Memory B cell (primary cell): ENCODE measurements at regions not wholly inside any gene's neighbourhood (a gene's known extent, or its start where the extent isn't known, plus 50 kb on each side); places are given as distances from the start of the nearest gene placed in this dataset.

ENCODE experiments used
- ATAC-seq: fragments of 150-1000 bp; cut with Tn5 transposase; 2 replicates; pipeline ENCODE4 v1.10.0; 2021; ENCODE audit warnings: low read depth, mild to moderate bottlenecking, moderate library complexity
- DNase-seq, 2 donors: peaks; one replicate each; pipeline ENCODE4 v3.0.0; 2022; ENCODE audit warnings: low spot score in 2 of 2
- H3K27ac Mint-ChIP-seq: one replicate; pipeline ENCODE4 v1.8.0; 2022; ENCODE audit warnings: mild to moderate bottlenecking, moderate library complexity, mixed read lengths
- H3K27me3 Mint-ChIP-seq: one replicate; pipeline ENCODE4 v1.8.0; 2022; ENCODE audit warnings: mixed read lengths
- H3K36me3 Mint-ChIP-seq: one replicate; pipeline ENCODE4 v1.8.0; 2022; ENCODE audit warnings: mild to moderate bottlenecking, mixed read lengths
- H3K4me1 Mint-ChIP-seq: one replicate; pipeline ENCODE4 v1.8.0; 2022; ENCODE audit warnings: mixed read lengths
- H3K4me3 Mint-ChIP-seq: one replicate; pipeline ENCODE4 v1.8.0; 2022; ENCODE audit warnings: mild to moderate bottlenecking, moderate library complexity, mixed read lengths
- H3K9me3 Mint-ChIP-seq: one replicate; pipeline ENCODE4 v1.8.0; 2022; ENCODE audit warnings: mixed read lengths

- ATAC-seq (no peak), DNase-seq (no peak)
- no peaks in the 10 kb centered on the region for H3K36me3 Mint-ChIP-seq
- H3K27ac Mint-ChIP-seq, result no peak overlapping the region
- no peaks in the 10 kb centered on the region for H3K9me3 Mint-ChIP-seq
- H3K4me3 Mint-ChIP-seq, result no peak overlapping the region
- H3K4me1 Mint-ChIP-seq, result no peaks in the 10 kb centered on the region
- peaks cover 6% of the 10 kb centered on the region for H3K27me3 Mint-ChIP-seq
Observed at GRCh38 chr13:78030341-78030896, 111.8 kb upstream of the EDNRB start.

- no peak for ATAC-seq
- Mint-ChIP-seq H3K27me3 (peaks cover 6% of the 10 kb centered on the region), H3K27ac (no peak overlapping the region), H3K36me3 (no peaks in the 10 kb centered on the region), H3K4me1 (no peaks in the 10 kb centered on the region), H3K4me3 (no peak overlapping the region), H3K9me3 (no peaks in the 10 kb centered on the region)
- DNase-seq, result no peak
Observed at GRCh38 chr13:78029901-78030300, 111.3 kb upstream of the EDNRB start.

DNA sequence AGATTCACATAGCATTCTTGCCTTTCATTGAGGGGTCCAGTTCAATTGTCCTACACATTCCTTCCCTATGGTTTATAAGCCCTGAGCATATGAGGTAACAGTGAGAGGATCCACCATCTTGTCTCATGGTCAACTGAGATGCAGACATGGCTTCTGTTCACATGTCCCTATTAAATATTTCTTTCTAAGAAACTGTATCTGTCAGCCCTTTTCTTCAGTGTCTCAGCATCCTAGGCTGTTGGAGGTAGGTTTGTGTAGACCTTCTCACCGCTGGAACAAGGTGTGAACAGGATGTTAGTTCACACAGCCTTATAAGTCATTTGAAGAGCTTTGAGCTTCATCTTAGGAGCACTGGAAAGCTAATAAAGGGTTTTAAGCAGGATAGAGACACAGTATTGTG lies 110.3 kb upstream of the EDNRB start:
- no peak for DNase-seq
- Mint-ChIP-seq H3K27me3 (peaks cover 4% of the 10 kb centered on the region), H3K9me3 (peaks cover 4% of the 10 kb centered on the region), H3K4me1 (no peaks in the 10 kb centered on the region), H3K4me3 (no peak overlapping the region), H3K36me3 (no peaks in the 10 kb centered on the region), H3K27ac (no peak overlapping the region)
- ATAC-seq, result no peak

DNA sequence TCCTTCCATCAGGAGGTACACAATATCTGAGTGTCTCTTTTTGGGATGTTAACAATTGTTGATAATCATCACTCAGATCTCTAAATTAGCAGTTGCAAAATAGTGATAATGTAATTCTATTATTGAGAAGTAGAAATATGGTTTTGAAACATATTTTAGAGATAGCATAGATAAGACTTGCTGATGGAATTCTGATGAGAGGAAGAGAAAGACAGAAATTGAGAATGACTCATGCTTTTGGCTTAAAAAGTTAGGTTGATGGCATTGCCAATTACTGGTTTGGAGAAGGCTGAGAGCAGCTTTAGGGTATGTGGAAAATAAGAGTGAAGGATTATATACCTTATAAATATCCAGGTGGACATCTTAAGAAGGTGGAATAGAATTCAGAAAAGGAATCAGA lies 106.4 kb upstream of the EDNRB start:
- Mint-ChIP-seq H3K27me3 (peaks cover 4% of the 10 kb centered on the region), H3K9me3 (peaks cover 5% of the 10 kb centered on the region), H3K4me3 (no peak overlapping the region), H3K36me3 (no peaks in the 10 kb centered on the region), H3K27ac (no peak overlapping the region), H3K4me1 (peaks cover 9% of the 10 kb centered on the region)
- no peak for DNase-seq
- ATAC-seq, result no peak

DNA sequence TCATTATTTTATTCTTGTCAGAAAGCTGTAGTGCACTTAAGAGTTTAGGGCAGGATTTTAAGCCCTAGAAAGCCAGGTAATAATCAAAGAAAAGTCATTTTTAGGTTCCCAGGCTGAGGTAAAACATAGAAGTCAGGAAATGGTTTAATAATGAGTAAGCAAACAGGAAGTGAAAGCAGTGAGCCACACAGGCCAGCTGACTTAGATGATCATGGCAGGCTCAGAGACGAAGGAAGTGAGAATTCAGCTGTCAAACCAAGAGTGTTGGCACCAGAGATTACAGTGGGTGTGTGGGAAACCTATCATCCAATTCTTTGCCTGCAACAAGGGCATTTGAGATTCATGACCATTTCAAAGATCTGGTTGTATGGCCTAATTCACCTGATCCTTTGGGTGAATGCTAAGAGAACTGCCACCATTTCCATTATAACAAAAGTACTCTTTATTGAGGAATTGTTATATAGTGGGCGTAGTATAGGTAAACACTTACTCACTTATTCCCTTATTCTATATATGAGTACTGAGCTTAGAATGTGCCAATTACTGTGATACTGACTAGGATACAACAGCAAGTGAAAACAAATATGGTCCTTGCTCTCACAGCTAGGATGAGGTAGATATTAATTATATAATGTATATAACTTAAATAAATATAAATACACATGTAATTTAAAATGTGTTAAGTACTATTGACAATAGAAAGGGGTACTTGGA lies 103.7 kb upstream of the EDNRB start:
- H3K36me3 Mint-ChIP-seq, result no peaks in the 10 kb centered on the region
- ATAC-seq (peak; percentile 100), DNase-seq (peak; percentile 29 to 58)
- H3K4me1 Mint-ChIP-seq, result peaks cover 9% of the 10 kb centered on the region
- peaks cover 5% of the 10 kb centered on the region for H3K9me3 Mint-ChIP-seq
- no peak overlapping the region for H3K4me3 Mint-ChIP-seq
- H3K27me3 Mint-ChIP-seq, result peaks cover 2% of the 10 kb centered on the region
- H3K27ac Mint-ChIP-seq, result peak overlapping the region; percentile 10

GRCh38 chr13:78020861-78021260 lies 102.2 kb upstream of the EDNRB start:
- no peaks in the 10 kb centered on the region for H3K36me3 Mint-ChIP-seq
- peaks cover 5% of the 10 kb centered on the region for H3K9me3 Mint-ChIP-seq
- H3K27me3 Mint-ChIP-seq, result no peaks in the 10 kb centered on the region
- H3K4me3 Mint-ChIP-seq, result no peak overlapping the region
- ATAC-seq (no peak), DNase-seq (no peak)
- no peak overlapping the region for H3K27ac Mint-ChIP-seq
- H3K4me1 Mint-ChIP-seq, result peaks cover 10% of the 10 kb centered on the region

GRCh38 chr13:78015782-78016181 lies 97.2 kb upstream of the EDNRB start:
- ATAC-seq, result no peak

DNA sequence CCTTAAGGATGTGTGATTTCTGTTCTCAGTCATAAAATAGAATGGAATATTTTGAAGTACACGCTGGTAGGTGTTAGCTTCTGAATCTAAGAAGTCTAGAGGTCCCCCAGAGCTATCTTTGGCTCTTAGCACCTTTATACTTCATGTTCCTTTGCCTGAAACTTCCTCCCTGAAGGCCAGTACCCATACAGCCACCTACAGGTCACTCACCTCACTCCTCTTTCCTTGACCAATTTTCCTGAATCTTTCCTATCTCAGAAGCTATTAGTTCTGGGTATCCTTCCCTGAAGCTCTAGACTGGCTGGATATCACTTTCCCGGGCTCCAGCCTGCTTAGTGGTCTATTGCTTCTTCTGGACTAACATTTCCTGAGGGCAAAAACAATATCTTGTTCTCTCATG lies 93.4 kb upstream of the EDNRB start:
- no peaks in the 10 kb centered on the region for H3K9me3 Mint-ChIP-seq
- H3K27ac Mint-ChIP-seq, result no peak overlapping the region
- no peak overlapping the region for H3K4me3 Mint-ChIP-seq
- no peak for ATAC-seq
- peaks cover 3% of the 10 kb centered on the region for H3K27me3 Mint-ChIP-seq
- H3K4me1 Mint-ChIP-seq, result peaks cover 3% of the 10 kb centered on the region
- no peak for DNase-seq
- no peaks in the 10 kb centered on the region for H3K36me3 Mint-ChIP-seq

More at GRCh38 chr13:78015782-78016181, 97.2 kb upstream of the EDNRB start:
- no peak for DNase-seq
- Mint-ChIP-seq H3K27ac (no peak overlapping the region), H3K27me3 (peaks cover 1% of the 10 kb centered on the region), H3K9me3 (no peaks in the 10 kb centered on the region), H3K36me3 (no peaks in the 10 kb centered on the region), H3K4me1 (peaks cover 3% of the 10 kb centered on the region), H3K4me3 (no peak overlapping the region)

- no peak for DNase-seq
- no peak overlapping the region for H3K4me3 Mint-ChIP-seq
- no peak for ATAC-seq
- peaks cover 3% of the 10 kb centered on the region for H3K9me3 Mint-ChIP-seq
- no peaks in the 10 kb centered on the region for H3K36me3 Mint-ChIP-seq
- no peaks in the 10 kb centered on the region for H3K4me1 Mint-ChIP-seq
- H3K27ac Mint-ChIP-seq, result no peak overlapping the region
- H3K27me3 Mint-ChIP-seq, result peaks cover 7% of the 10 kb centered on the region
Observed at GRCh38 chr13:78004821-78005220, 86.2 kb upstream of the EDNRB start.

GRCh38 chr13:77999746-78000145 lies 81.1 kb upstream of the EDNRB start:
- DNase-seq, result no peak
- peaks cover 9% of the 10 kb centered on the region for H3K9me3 Mint-ChIP-seq

GRCh38 chr13:77994166-77994565 lies 75.5 kb upstream of the EDNRB start:
- Mint-ChIP-seq H3K9me3 (peaks cover 6% of the 10 kb centered on the region), H3K27ac (no peak overlapping the region), H3K4me1 (no peaks in the 10 kb centered on the region), H3K27me3 (peaks cover 11% of the 10 kb centered on the region), H3K4me3 (no peak overlapping the region), H3K36me3 (no peaks in the 10 kb centered on the region)
- no peak for DNase-seq
- no peak for ATAC-seq

More at GRCh38 chr13:77999746-78000145, 81.1 kb upstream of the EDNRB start:
- no peak for ATAC-seq
- Mint-ChIP-seq H3K4me3 (no peak overlapping the region), H3K27ac (no peak overlapping the region), H3K36me3 (no peaks in the 10 kb centered on the region), H3K4me1 (no peaks in the 10 kb centered on the region), H3K27me3 (peaks cover 13% of the 10 kb centered on the region)

GRCh38 chr13:77991003-77991402 lies 72.4 kb upstream of the EDNRB start:
- ATAC-seq (no peak), DNase-seq (no peak)
- H3K27ac Mint-ChIP-seq, result no peak overlapping the region
- no peaks in the 10 kb centered on the region for H3K9me3 Mint-ChIP-seq
- no peaks in the 10 kb centered on the region for H3K4me1 Mint-ChIP-seq
- H3K4me3 Mint-ChIP-seq, result no peak overlapping the region
- no peaks in the 10 kb centered on the region for H3K36me3 Mint-ChIP-seq
- H3K27me3 Mint-ChIP-seq, result peaks cover 3% of the 10 kb centered on the region

GRCh38 chr13:77989281-77989680 lies 70.7 kb upstream of the EDNRB start:
- no peak overlapping the region for H3K4me3 Mint-ChIP-seq
- H3K27me3 Mint-ChIP-seq, result no peaks in the 10 kb centered on the region
- DNase-seq (no peak), ATAC-seq (no peak)
- H3K4me1 Mint-ChIP-seq, result no peaks in the 10 kb centered on the region
- H3K27ac Mint-ChIP-seq, result no peak overlapping the region
- H3K9me3 Mint-ChIP-seq, result no peaks in the 10 kb centered on the region
- no peaks in the 10 kb centered on the region for H3K36me3 Mint-ChIP-seq

DNA sequence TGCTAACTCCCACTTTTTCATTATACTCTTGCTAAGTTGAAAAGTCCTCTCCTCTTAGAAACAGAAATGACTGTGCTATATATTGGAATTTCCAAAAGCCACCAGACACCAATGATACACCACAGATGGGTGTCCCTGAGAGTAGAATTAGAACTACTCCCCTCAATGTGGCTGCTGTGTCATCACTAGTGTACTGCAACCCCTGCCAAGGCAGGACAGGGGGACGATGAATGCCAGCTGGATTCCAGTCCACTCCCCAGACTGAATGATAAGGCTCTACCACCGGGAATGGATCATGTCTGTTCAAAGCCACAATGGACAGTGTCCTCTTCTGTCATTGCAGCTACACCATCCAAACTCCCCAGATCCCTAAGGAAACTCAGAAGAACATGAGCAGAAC lies 69.7 kb upstream of the EDNRB start:
- ATAC-seq (no peak), DNase-seq (no peak)
- Mint-ChIP-seq H3K27ac (no peak overlapping the region), H3K9me3 (no peaks in the 10 kb centered on the region), H3K4me3 (no peak overlapping the region), H3K27me3 (no peaks in the 10 kb centered on the region), H3K36me3 (no peaks in the 10 kb centered on the region), H3K4me1 (no peaks in the 10 kb centered on the region)

- Mint-ChIP-seq H3K36me3 (no peaks in the 10 kb centered on the region), H3K9me3 (no peaks in the 10 kb centered on the region), H3K27me3 (peaks cover 4% of the 10 kb centered on the region), H3K27ac (no peak overlapping the region), H3K4me3 (no peak overlapping the region), H3K4me1 (no peaks in the 10 kb centered on the region)
- DNase-seq (no peak), ATAC-seq (no peak)
Observed at GRCh38 chr13:77986713-77987112, 68.1 kb upstream of the EDNRB start.
